Stimulated activated CD8-positive, alpha-beta memory T cell treated with anti-CD3 and anti-CD28 coated beads, Interleukin-7, amount 100 ng/mL, for 24 hours (primary cell): ENCODE measurements at regions not wholly inside any gene's neighbourhood (a gene's known extent, or its start where the extent isn't known, plus 50 kb on each side); places are given as distances from the start of the nearest gene placed in this dataset.
"Not testable (repeated sequence)": the region's sequence is repeated elsewhere in the genome, so short reads cannot be mapped to it uniquely, and the experiment has no call there.

Source experiments
- DNase-seq: peaks from one replicate; pipeline ENCODE4 v3.0.0-alpha.2; 2020; ENCODE audit warnings: low read depth

DNA sequence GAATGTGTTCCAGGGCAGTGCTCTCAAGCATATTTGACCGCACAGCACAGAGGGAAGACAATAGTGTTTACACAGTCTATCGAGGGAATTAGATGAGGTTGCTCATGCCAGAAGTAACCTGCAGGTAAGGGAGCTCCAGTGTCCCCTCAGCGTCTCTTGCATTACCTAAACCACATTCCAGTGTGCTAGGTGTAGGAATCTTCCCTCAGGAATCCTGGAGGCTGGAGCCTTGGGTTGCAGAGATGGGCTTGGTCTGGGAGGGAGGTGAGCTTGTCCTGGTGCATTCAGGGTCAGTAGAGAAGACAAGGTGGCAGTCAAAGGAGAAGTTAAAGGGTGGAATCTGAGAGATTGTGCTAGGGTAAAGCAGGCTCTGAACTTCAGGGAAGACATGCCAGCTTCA, 56.3 kb downstream of the SOX14 start:
- no peak for DNase-seq

DNA sequence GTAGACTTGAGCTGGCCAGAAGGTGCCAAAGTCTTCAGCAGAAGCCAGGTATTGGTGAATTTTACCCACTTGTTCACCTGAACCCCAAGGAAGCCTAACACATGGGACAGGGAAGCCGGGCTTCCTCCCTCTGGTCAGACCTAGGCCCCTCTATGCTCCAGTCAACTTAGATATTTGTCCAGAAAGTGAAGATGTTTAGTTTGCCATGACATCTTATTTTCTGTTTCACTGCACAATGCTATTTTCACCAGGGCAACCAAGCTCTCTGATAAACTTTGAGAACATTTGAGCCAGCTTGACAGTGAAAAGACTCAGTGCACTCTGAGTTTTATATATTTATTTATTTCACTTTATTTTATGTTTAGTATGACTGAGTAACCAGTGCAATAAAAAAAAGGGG, 71.0 kb downstream of the SOX14 start:
- DNase-seq: no peak

DNA sequence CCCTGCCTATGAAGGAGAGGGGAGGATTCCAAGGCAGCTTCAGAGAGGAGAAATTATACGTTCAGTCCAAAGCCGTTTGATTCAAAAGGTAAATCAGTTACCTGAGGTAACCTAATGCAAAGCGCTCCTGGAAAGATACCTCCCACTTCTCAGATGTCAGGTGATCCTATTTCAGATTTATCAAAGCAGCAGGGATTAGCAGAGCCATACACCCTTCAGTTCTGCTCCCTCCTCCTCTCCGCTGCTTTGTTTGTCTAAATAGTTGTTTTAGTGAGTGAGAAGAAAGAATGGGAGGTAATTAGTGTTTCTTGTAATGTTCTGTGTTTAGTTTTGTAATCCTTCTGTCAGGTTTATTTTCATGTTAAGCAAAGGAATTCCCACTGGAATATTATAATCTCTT, 81.1 kb downstream of the SOX14 start:
- no peak for DNase-seq

DNA sequence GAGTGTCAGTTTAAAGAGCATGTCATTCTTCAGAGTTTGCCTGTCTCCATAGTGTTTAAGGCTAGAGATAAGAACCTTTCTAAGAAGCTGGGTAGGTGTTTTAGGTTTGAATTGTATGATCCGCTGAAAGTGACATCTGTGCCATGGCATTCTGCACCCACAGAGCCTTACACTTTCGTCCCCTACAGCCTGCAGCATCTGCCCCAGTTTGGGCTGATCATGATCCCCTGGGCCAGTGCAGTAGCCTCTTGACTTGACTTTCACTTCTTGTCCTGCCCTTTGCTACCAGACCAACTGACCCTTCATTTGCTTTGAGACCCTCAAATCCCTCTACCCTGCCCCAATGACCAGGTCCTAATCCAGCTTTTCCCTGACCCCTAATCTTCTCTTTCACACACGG, 81.6 kb downstream of the SOX14 start:
- DNase-seq: no peak

DNA sequence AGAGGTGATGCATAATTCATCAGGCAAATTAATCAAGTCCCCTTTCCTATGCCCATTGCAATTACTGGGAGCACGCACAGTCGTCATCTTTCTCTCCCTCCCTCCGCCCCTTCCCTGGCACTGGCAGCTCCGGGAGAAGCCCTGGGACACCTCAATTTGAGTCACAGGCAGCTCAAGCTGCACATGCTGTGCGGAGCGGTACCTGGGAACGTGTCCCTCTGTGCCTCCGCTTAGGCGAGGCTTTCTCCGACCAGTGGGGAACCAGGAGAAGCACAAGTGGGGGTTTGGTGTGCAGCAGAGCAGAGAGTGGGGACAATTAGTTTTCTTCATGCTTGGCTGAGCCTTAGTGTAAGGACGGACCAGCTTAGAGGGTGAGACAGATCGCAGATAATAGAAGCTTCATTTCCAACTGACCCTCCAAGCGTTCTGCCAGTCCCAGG, 88.3 kb downstream of the SOX14 start:
- DNase-seq: no peak

DNA sequence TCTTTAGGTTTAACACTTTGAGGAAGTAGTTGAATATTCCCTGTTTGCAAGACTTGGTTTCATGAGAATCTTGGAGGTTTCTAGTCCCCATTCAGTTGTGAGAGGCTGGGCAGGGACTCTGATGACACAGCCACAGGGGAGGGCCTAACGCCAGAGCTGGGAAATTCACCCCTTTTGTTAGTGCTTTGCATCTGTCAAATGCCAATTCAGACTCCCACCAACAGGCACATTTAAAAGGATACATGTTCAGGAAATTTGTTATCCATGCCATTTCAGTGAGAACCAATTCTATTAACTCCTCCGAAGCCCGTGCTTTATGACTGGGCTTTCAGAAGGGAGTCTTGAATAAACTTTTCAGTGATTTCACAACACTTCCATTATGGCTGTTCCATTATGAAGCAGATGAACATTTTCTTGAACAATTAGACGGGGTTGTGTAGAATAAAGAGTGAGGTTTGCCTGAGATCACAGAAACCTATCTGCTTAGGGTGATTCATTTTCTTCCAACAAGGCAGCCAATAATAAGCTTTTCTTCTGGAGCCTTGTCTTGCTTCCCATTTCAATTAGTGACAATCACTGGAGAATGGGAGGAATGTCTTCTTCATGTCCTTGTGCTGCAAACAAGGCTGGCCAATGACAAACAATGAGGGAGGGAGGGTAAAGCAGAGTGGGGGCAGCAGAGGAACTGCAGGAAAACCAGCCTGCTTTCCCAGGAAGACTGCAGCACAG, 90.6 kb downstream of the SOX14 start:
- no peak for DNase-seq

DNA sequence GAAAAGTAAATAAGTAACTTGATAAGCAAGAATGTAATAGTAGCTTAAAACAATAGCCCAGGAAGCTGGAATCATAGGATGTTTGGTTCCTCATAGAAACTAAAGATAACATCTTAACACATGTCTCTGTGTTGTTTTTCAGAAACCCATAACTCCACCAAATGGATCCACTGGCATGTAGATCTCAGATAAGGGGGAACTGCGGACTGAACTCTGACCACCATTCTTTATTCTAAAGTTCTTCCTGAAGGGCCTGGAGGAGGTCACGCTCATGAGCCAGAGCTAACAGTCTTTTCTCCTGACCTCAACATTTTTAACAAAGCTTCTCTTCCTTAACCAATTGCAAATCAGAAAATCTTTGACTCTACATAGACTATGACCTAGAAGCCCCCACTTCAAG, 101.9 kb downstream of the SOX14 start:
- no peak for DNase-seq

DNA sequence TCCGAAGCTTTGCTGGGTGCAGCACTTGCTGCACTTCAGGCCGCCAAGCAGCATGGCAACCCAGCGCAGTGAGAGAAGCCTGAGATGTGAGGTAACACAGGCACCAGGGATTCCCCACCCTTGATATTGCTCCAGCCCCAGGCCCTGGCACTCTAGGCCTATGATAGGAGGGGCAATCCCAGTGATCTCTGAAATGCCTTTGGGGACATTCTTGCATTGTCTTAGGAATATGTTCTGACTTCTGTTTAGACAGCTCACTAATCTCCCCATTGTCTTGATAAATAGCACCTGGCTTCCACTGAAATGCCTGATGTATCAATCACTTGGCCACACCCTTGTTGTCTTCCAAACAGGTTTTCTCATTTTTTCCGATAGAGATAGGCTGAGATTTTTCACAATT, 102.8 kb downstream of the SOX14 start:
- DNase-seq: no peak

DNA sequence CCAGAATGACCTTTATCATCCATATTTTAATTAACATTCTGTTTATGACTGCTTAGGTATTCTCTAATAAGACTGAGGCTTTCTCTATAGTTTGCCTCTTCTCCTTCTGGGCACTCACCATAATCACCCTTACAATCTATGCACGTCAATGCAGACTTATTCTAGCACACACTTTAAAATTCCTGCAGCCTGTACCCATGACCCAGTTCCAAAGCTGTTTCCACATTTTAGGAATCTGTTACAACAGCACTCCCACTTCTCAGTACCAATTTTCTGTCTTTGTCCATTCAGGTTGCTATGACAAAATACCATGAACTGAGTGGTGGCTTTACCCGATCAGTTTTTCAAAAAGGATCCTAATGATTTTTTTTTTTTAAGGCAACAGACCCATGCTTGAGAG, 103.5 kb downstream of the SOX14 start:
- DNase-seq: no peak

DNA sequence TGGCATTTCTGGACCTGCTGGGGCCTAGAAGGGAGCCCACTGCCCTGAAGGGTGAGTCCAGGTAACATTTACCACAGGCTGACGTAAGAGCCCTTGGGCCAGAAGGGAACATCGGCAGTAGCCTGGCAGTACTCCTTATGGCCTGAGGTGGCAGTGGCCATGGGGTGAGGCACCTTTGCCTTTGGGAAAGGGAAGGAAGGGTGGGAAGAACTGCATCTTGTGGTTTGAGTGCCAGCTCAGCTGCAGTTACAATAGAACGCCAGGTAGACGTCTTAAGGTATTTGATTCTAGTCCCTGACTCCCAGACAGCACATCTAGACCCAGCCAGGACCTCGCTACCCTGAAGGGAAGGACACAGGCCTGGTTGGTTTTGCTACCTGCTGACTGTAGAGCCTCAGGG, 104.9 kb downstream of the SOX14 start:
- DNase-seq: no peak

DNA sequence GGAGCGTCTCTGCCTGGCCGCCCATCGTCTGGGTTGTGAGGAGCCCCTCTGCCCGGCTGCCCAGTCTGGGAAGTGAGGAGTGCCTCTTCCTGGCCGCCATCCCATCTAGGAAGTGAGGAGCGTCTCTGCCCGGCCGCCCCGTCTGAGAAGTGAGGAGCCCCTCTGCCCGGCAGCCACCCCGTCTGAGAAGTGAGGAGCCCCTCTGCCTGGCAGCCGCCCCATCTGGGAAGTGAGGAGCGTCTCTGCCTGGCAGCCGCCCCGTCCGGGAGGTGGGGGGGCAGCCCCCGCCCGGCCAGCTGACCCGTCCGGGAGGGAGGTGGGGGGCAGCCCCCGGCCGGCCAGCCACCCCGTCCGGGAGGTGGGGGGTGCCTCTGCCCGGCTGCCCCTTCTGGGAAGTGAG, 108.5 kb downstream of the SOX14 start:
- not testable (repeated sequence) for DNase-seq

DNA sequence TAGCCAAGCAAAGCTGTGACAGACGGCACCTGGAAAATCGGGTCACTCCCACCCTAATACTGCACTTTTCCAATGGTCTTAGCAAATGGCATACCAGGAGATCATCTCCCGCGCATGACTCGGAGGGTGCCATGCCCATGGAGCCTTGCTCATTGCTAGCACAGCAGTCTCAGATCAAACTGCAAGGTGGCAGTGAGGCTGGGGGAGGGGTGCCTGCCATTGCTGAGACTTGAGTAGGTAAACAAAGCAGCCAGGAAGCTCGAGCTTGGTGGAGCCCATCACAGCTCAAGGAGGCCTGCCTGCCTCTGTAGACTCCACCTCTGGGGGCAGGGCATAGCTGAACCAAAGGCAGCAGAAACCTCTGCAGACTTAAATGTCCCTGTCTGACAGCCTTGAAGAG, 113.1 kb upstream of the CLDN18 start:
- not testable (repeated sequence) for DNase-seq

DNA sequence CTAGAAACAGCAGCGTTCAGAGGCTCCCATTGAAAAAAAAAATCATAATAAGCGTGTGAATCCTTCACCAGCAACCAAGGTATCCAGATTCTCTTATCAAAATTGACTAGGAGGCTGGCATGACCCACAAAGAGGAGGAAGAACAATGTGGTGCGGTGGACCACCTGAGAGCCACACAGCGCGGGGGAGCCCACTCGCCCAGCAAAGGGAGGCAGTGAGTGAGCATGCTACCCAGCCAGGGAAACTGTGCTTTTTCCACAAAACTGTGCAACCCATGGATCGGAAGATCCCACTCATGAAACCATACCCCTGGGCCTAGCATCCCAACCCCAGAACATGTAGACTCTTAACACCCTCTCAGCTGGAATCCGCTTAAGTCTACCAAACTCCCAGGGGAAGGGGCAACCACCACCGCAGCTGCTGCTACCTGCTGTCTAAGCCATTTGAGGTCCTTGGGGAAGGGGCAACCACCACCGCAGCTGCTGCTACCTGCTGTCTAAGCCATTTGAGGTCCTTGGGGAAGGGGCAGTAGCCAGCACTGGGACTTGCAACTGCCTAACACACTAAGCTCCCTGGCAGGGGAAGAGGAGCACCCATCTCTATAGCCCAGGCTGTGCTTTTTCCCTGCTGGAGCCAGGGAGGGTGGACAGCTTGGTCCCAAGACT, 102.8 kb upstream of the CLDN18 start:
- DNase-seq: no peak

DNA sequence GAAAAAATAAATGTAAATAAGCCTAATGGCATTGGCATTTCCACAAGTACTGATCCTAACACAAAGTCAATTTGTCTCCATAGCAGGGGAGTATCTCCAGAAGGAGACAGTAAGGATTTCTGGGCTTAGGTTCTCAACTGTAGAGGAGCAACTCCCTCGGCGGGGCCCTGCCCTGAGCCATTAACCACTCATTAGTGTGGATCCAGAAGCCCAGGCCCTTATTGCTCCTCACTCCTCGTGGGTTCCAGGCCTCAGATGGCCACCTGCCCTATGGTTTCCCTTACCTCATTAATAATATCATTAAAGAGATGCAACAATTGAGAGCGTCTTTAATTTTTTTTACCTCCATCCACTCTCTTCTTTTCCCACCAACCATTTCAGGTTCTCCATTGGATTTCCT, 85.3 kb upstream of the CLDN18 start:
- no peak for DNase-seq

DNA sequence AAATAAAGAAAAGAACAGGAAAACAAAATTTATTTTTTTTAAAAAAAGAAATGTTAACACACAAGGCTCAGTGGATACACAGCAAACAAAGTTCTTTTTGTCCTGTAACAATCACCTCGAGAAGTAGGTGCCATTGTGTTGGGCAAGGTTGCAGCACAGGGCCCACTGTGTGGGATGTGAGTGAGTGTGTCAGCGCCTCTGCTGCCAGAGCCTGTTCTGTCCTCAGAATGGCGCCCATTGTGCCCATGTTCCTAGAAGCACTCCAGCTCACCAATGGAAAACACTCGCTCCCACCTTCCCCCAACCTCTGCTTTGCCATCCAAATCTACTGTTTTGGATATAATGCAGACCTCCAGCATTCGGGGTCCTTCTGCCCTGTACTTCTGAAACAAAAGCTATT, 84.9 kb upstream of the CLDN18 start:
- DNase-seq: no peak

DNA sequence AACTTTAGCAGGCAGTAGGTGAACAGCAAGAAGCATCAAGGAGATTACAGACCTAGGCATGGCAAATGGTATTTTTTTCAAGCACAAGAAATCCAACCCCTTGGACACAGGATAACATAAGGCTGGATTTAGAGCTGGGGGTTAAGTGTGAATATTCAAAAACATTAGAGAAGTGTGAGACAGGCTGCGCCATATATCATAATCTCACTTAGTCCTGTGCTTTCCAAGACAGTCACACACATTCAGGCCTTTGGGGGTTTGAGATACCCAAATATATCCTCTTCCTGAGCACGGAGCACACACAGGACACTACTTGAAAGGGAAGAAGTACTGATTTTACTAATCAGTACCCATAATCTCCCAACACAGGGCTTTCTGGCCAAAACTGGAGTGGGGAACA, 83.0 kb upstream of the CLDN18 start:
- DNase-seq: no peak

DNA sequence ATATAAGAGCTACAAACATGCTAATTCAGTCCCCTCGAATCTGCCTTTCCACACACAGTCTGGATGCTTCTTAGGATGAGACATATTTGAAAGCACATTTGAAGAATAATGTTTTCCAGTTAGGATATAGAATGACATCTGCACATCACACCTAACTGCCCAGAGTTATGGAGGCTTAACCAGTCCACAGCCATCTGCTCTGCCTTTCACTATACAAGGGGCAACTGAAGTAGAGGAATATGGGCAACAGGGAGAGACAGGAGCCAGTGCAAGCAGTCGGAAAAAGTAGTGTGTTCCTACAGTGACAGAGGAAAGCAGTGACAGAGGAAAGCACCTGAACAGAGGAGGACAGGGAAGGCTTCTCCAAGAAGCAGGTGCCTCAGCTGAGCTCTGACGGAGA, 79.0 kb upstream of the CLDN18 start:
- no peak for DNase-seq

DNA sequence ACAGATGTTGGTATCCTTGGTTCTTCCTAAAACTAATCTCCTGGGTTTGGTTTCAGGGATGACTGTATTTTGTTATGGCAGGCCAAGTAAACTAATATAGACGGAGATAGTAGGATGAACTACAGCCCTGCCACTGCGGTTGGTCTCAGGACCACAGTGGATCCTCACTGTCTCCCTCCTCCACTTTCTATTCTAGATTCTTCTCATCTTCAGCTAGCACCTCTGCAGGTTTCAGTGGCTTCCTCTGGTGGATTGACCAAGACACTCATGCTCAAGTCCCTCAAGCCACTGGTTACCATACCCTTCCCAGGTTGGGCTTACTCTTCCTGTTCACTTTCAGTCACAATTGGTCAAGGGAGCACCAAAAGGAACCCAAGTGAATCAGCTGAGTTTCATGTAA, 71.1 kb upstream of the CLDN18 start:
- DNase-seq: no peak

DNA sequence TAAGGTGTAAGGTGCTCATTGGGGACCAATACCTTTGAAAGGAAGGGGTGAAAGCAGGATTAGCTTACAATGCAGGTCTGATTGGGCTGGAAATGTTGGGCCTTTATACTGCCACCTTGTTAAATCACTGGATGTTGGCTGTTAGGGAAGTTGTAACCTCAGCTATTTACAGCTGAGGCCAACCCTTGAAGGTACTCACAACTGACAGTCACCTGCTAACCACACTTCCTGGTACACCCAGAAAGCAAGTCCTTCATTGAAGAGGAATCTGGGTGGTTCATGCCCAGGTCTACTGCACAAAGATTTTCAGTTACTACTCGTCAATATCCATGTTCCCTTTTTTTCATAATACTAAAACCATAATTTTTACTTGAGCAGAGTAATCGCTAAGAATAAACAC, 65.4 kb upstream of the CLDN18 start:
- no peak for DNase-seq

DNA sequence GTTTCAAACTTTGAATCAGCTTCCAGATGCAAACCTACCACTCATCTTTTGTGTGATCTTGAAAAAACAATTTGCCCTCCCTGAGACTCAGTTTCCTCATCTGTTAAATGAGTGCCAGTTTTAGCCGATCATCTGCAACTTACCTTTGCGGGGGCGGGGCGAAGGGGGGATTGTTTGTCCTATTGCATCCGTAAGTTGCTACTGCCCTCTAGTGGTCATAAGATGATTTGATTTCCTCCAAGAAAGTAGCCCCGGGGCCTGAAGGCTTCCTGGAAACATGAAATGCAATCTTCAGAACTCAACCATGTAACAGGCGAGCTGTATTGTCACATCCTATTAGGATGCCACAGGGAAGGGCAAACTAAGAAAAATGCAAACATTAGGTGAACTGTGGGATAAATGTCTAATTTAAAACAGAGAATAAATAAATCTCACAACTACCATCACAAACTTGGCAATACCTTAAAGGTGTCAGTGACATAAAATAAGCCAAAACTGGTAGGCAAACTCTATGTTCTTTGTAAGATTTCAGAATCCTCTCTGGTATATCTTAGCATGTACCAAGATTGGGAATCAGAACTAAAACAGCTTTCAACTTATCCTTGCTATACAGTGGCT, 63.5 kb upstream of the CLDN18 start:
- peak; percentile 18 for DNase-seq

DNA sequence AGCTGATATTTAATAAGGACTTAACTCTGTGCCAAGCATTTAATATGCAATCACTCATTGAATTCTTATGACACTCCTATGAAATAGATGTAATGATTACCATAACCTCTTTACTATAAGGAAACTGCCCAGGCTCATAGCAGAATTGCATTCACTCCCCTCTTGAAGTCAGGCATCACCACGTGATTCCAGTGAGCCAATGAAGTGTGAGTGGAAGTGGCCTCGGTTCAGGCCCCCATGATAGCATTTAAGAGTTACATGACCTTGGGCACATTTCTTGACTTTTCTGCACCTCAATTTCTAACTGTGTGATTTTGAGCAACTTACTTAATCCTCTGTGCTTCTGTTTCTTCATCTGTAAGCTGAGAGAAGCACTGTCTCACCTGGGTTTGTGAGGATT, 62.8 kb upstream of the CLDN18 start:
- no peak for DNase-seq

DNA sequence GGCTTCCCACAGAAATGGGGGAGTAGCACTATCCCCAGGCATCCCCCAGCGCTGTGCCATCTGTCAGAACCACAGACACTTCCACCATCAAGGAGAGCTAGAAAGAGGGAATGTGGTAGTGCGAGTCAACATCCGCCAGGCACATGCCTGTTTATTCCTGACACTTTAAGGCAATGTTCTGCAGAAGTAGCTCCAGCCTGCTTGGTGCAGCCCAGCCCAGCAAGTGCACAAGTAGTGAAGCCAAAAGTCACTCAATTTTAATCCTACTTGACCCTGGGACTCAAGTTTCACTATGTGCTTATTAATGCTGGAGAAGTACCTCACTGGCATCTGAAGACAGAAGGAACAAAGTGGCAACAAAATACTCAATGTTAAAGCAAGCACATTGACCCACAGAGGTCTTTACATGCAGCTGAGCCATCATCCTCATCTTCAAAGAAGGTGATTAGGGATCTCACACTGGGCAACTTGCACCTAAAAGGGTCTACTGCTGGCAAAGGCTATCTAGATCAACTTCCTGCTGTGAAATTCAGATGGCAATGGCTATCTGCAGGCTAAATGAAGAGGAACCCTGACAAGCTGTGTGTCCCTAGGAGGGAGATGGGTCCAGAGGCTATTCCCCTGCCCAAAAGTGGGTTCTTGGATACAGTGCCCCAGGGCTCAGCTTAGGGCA, 61.4 kb upstream of the CLDN18 start:
- DNase-seq: no peak

DNA sequence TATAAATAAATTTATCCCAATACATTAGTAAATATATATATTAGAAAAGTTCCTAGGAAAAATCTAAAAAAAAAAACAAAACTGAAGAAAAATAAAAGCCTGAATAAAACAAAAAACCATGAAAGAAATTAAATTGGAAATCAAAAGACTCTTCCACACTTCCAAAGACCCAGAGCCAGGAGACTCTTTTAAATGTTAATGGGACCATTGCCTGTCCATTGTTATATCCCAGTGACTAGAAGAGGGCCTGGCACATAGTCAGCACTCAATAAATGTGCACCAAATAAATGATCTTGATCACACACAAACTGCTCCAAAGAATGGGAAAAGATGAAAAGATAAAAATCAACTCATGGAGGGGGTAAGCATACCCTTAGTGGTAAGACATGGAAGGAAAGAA, 51.3 kb upstream of the CLDN18 start:
- DNase-seq: no peak
